ENCODE measurements at regions not wholly inside any gene's neighbourhood (a gene's known extent, or its start where the extent isn't known, plus 50 kb on each side); places are given as distances from the start of the nearest gene placed in this dataset.
A peak's percentile ranks its signal among the peaks of the same experiment; 100 is the strongest.

DNA sequence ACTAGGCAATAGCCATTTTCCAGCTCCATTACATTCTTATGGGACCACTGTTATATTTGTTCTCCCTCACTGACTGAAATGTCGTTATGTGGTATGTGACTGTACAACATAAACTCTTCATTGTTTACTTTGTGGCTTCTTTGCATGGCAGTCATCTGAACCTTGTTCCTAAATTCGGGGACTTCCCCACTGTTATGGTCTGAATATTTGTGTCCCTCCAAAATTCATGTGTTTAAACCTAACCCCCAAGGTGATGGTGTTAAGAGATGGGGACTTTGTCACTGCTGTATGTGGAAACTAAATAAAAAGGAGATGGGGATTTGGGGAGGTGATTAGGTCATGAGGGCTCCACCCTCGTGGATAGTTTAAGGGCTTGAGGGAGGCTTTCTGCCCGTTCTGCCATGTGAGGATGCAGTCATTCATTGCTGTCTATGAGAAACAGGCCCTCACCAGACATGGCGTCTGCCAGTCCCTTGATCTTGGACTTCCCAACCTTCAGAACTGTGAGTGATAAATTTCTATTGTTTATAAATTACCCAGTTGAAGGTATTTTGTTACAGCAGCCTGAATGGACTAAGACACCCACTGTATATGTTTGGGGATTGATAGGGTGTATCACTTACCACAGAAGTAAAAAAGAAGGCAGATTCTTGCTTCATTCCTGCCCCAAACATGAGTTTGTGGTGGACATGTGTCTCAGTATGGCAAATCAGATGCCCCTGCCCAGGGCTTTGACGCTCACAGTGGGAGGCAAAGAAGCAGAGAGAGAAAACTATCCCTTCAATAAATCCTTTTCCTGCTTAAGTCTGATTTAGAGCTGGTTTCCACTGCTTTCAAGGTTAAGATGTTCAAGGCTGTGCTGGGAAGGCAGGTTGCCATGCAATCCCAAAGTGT lies 138.0 kb upstream of the UBE2E1 start:
- Mint-ChIP-seq H3K9me3 (ENCODE audit: insufficient read depth) (no peaks in the 10 kb centered on the region), H3K27me3 (peaks cover 23% of the 10 kb centered on the region), H3K4me3 (no peak overlapping the region), H3K27ac (peak overlapping the region; percentile 27), H3K4me1 (peaks cover 19% of the 10 kb centered on the region)
- Histone ChIP-seq H3K9me3 (ENCODE audit: control extremely low read depth in 1 of 3, control insufficient read depth in 2 of 3, insufficient read depth in 1 of 3, low read length in 2 of 3) (peaks cover 0 to 2% (median 0%) of the 10 kb centered on the region in 3 donors), H2AFZ (ENCODE audit: insufficient read depth, low read depth, low read length, poor library complexity, severe bottlenecking) (no peak overlapping the region), H3K9ac (ENCODE audit: low read length) (no peak overlapping the region), H3K4me2 (replicated peaks; ENCODE audit: low read depth, low read length, poor library complexity, severe bottlenecking) (no peak overlapping the region), H3K27me3 (replicated peaks in 1 of 4; ENCODE audit: control extremely low read depth in 1 of 4, control insufficient read depth in 3 of 4, insufficient read depth in 4 of 4, low read length in 3 of 4) (peaks cover 0 to 14% (median 5%) of the 10 kb centered on the region in 4 experiments), H3K27ac (ENCODE audit: low read length in 2 of 2) (no peak overlapping the region), H3K36me3 (replicated peaks in 1 of 2; ENCODE audit: control extremely low read depth in 1 of 2, control insufficient read depth in 1 of 2, extremely low read depth in 1 of 2, insufficient read depth in 2 of 2, low read length in 1 of 2) (no peaks in the 10 kb centered on the region), H3K79me2 (ENCODE audit: control insufficient read depth, insufficient read depth, low read length) (no peaks in the 10 kb centered on the region), H3K4me3 (ENCODE audit: control extremely low read depth in 1 of 5, extremely low read depth in 1 of 5, insufficient read depth in 1 of 5, low read depth in 2 of 5, low read length in 4 of 5) (no peak overlapping the region), H4K20me1 (ENCODE audit: control insufficient read depth, insufficient read depth, low read length, poor library complexity, severe bottlenecking) (no peaks in the 10 kb centered on the region), H3K4me1 (ENCODE audit: control insufficient read depth in 2 of 2, insufficient read depth in 2 of 2, low read length in 2 of 2) (peaks cover 18 to 21% of the 10 kb centered on the region in 2 donors)
- intact Hi-C loops (cut with micrococcal nuclease) = loop anchor here (10.0 kb wide), 1 partner anchor 463 kb away; the partner anchor contains the start of gene UBE2E2
- ChIA-PET POLR2A (no interaction called here), CTCF (no interaction called here)
- DNase-seq = no peak
- TF ChIP-seq EZH2 (IDR thresholded peaks at IDR 0.05; ENCODE audit: borderline replicate concordance, insufficient read depth, low read depth, low read length, poor library complexity, severe bottlenecking) = no peak
- TF ChIP-seq, protein P1, sequence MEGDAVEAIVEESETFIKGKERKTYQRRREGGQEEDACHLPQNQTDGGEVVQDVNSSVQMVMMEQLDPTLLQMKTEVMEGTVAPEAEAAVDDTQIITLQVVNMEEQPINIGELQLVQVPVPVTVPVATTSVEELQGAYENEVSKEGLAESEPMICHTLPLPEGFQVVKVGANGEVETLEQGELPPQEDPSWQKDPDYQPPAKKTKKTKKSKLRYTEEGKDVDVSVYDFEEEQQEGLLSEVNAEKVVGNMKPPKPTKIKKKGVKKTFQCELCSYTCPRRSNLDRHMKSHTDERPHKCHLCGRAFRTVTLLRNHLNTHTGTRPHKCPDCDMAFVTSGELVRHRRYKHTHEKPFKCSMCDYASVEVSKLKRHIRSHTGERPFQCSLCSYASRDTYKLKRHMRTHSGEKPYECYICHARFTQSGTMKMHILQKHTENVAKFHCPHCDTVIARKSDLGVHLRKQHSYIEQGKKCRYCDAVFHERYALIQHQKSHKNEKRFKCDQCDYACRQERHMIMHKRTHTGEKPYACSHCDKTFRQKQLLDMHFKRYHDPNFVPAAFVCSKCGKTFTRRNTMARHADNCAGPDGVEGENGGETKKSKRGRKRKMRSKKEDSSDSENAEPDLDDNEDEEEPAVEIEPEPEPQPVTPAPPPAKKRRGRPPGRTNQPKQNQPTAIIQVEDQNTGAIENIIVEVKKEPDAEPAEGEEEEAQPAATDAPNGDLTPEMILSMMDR (IDR thresholded peaks at IDR 0.05) = no peak
- no peak for ATAC-seq (ENCODE audit: low read depth)
- WGBS (ENCODE audit: insufficient coverage) = 100% methylated on average over 3 of the region's 6 CpGs

DNA sequence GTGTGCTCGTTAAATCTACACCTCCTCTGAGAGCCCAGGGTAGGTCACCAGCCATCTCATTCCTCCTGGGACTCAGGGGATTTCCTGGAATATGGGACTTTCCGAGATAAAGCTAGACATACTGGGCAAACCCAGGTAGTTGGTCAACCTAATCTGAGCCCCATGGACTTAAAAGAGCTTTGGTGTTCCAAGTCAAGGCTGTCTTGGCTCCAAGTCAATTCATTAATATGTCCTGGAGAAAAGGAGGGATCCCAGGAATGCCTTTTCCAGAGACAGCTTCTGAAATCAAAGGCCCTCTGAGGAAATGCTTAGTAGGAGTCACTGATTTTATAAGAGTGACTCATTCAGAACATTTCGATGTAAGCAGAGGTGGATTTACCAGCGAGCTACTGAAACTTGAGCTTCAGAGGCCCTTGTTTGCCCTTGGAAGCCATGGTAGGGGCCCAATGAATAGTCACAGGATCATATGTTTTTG lies 137.3 kb upstream of the UBE2E1 start:
- Histone ChIP-seq H3K4me3 (ENCODE audit: control extremely low read depth in 1 of 5, extremely low read depth in 1 of 5, insufficient read depth in 1 of 5, low read depth in 2 of 5, low read length in 4 of 5) (no peak overlapping the region), H4K20me1 (ENCODE audit: control insufficient read depth, insufficient read depth, low read length, poor library complexity, severe bottlenecking) (no peaks in the 10 kb centered on the region), H3K9ac (ENCODE audit: low read length) (no peak overlapping the region), H3K27ac (ENCODE audit: low read length in 2 of 2) (no peak overlapping the region), H3K4me1 (ENCODE audit: control insufficient read depth in 2 of 2, insufficient read depth in 2 of 2, low read length in 2 of 2) (peaks cover 12 to 16% of the 10 kb centered on the region in 2 donors), H3K79me2 (ENCODE audit: control insufficient read depth, insufficient read depth, low read length) (no peaks in the 10 kb centered on the region), H3K36me3 (replicated peaks in 1 of 2; ENCODE audit: control extremely low read depth in 1 of 2, control insufficient read depth in 1 of 2, extremely low read depth in 1 of 2, insufficient read depth in 2 of 2, low read length in 1 of 2) (no peaks in the 10 kb centered on the region), H3K4me2 (replicated peaks; ENCODE audit: low read depth, low read length, poor library complexity, severe bottlenecking) (no peak overlapping the region), H2AFZ (ENCODE audit: insufficient read depth, low read depth, low read length, poor library complexity, severe bottlenecking) (no peak overlapping the region), H3K9me3 (ENCODE audit: control extremely low read depth in 1 of 3, control insufficient read depth in 2 of 3, insufficient read depth in 1 of 3, low read length in 2 of 3) (peaks cover 0 to 2% (median 0%) of the 10 kb centered on the region in 3 donors), H3K27me3 (replicated peaks in 1 of 4; ENCODE audit: control extremely low read depth in 1 of 4, control insufficient read depth in 3 of 4, insufficient read depth in 4 of 4, low read length in 3 of 4) (peaks cover 0 to 14% (median 5%) of the 10 kb centered on the region in 4 experiments)
- H3K4me1 Mint-ChIP-seq = peaks cover 15% of the 10 kb centered on the region
- no peak for ATAC-seq (ENCODE audit: low read depth)
- H3K9me3 Mint-ChIP-seq (ENCODE audit: insufficient read depth) = no peaks in the 10 kb centered on the region
- peaks cover 26% of the 10 kb centered on the region for H3K27me3 Mint-ChIP-seq
- intact Hi-C loops (cut with micrococcal nuclease) = loop anchor here (10.0 kb wide), 1 partner anchor 464 kb away; the partner anchor contains the start of gene UBE2E2
- DNase-seq = no peak
- ChIA-PET CTCF (no interaction called here), POLR2A (no interaction called here)
- TF ChIP-seq, protein P1 (IDR thresholded peaks at IDR 0.05) = no peak
- no peak for TF ChIP-seq EZH2 (IDR thresholded peaks at IDR 0.05; ENCODE audit: borderline replicate concordance, insufficient read depth, low read depth, low read length, poor library complexity, severe bottlenecking)
- WGBS (ENCODE audit: insufficient coverage) = 93% methylated on average over 3 of the region's 4 CpGs
- H3K4me3 Mint-ChIP-seq = no peak overlapping the region
- H3K27ac Mint-ChIP-seq = peak overlapping the region; percentile 27

Measured in B cell (primary cell).